Thyroid gland (tissue), 4 donors: ENCODE measurements at regions not wholly inside any gene's neighbourhood (a gene's known extent, or its start where the extent isn't known, plus 50 kb on each side); places are given as distances from the start of the nearest gene placed in this dataset.

Experiments
- DNase-seq, 2 donors: peaks; one replicate each; pipeline ENCODE4 v3.0.0-alpha.2; 2019
- H3K27ac ChIP-seq, 3 donors: fragments of 200-600 bp; sonication (generic); 1 replicate in 2 of 3; 2 replicates in 1 of 3; pipeline ENCODE4 v1.5.1; 2016 to 2019; ENCODE audit warnings: mild to moderate bottlenecking in 1 of 3, moderate library complexity in 1 of 3
- H3K27me3 ChIP-seq: fragments of 200-600 bp; sonication (generic); one replicate; pipeline ENCODE4 v1.5.1; 2019
- H3K36me3 ChIP-seq, 2 donors: fragments of 200-600 bp; sonication (generic); one replicate each; pipeline ENCODE4 v1.5.1; 2016 to 2019
- H3K4me1 ChIP-seq, 2 donors: fragments of 200-600 bp; sonication (generic); one replicate each; pipeline ENCODE4 v1.5.1; 2017 to 2019
- H3K4me3 ChIP-seq, 3 donors: fragments of 200-600 bp; sonication (generic); replicated peaks in 1 of 3; 1 replicate in 2 of 3; 2 replicates in 1 of 3; pipeline ENCODE4 v1.5.1; 2016; ENCODE audit warnings: mild to moderate bottlenecking in 1 of 3
- H3K9me3 ChIP-seq: fragments of 200-600 bp; sonication (generic); one replicate; pipeline ENCODE4 v1.5.1; 2017
- POLR2A ChIP-seq, 2 donors: fragments of 450-650 bp; IDR thresholded peaks; one replicate each; pipeline ENCODE4 v1.6.1; 2017; ENCODE audit warnings: antibody characterized with exemption in 2 of 2, mild to moderate bottlenecking in 2 of 2, moderate library complexity in 1 of 2
- WGBS, 2 donors: methylation state at CpG; one replicate each; pipeline ENCODE4 v1.1.5; 2017; 5-methylcytosine and 5-hydroxymethylcytosine counted together
- intact Hi-C: fragments of 100-400 bp; cut with DNase I; formaldehyde crosslinking; loops from one replicate; pipeline ENCODE4 v1.15.1; 2023
- TF ChIP-seq, protein P1 (sequence below), 6 experiments: fragments of 200-600 bp in 3 of 6; fragments of 450-650 bp in 3 of 6; sonication (generic) in 3 of 6; IDR thresholded peaks; one replicate each; pipeline ENCODE4 v1.5.1; 2016 to 2019; ENCODE audit warnings: antibody characterized with exemption in 6 of 6, mild to moderate bottlenecking in 2 of 6, inconsistent platforms in 1 of 6, moderate library complexity in 1 of 6

DNA sequence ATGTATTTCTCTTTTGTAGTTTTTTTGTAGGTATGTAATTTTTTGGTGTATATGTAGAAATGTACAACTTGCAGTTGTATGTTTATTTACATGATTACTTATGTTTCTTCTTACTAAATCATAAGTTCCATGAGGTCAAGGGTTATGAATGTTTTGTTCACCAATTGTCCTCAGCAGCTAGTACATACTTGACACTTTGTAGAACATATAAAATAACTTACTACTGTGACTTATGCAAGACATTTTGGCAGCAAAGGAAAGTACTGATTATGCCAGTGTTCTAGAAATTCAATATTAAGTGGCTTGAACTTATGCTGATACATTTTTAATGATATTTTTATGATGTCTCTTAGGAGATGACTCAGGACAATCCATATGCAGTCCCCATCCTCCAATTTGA lies 209.6 kb downstream of the DKK1 start:
- H3K4me3 ChIP-seq = no peak overlapping the region
- intact Hi-C loops = no loop called here
- no peaks in the 10 kb centered on the region for H3K36me3 ChIP-seq
- H3K27ac ChIP-seq = no peak overlapping the region
- no peaks in the 10 kb centered on the region for H3K4me1 ChIP-seq
- no peak for DNase-seq
- no peak for TF ChIP-seq POLR2A (IDR thresholded peaks at IDR 0.05)
- TF ChIP-seq, protein P1, sequence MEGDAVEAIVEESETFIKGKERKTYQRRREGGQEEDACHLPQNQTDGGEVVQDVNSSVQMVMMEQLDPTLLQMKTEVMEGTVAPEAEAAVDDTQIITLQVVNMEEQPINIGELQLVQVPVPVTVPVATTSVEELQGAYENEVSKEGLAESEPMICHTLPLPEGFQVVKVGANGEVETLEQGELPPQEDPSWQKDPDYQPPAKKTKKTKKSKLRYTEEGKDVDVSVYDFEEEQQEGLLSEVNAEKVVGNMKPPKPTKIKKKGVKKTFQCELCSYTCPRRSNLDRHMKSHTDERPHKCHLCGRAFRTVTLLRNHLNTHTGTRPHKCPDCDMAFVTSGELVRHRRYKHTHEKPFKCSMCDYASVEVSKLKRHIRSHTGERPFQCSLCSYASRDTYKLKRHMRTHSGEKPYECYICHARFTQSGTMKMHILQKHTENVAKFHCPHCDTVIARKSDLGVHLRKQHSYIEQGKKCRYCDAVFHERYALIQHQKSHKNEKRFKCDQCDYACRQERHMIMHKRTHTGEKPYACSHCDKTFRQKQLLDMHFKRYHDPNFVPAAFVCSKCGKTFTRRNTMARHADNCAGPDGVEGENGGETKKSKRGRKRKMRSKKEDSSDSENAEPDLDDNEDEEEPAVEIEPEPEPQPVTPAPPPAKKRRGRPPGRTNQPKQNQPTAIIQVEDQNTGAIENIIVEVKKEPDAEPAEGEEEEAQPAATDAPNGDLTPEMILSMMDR (IDR thresholded peaks at IDR 0.05) = no peak
- no peaks in the 10 kb centered on the region for H3K9me3 ChIP-seq
- no peaks in the 10 kb centered on the region for H3K27me3 ChIP-seq

DNA sequence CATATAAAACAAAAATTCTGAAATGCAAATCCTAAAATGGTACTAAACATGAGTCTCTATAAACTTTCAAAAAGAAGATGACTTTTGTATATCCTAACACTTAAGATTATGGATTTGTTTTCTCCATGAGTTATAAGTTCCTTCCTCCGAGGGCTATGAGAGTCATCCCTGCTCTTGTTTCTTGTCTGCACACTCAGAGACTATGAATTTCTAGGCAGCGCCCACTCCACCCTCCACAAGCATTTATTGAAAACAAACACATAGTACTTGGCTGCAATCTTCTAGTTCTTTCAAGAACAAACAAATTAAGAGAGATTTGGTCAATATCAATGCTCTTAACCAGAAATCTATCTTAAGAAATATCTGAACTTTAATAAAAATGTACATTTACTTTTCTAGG lies 211.7 kb downstream of the DKK1 start:
- no peak overlapping the region for H3K4me3 ChIP-seq
- no peak overlapping the region for H3K27ac ChIP-seq
- H3K27me3 ChIP-seq = no peaks in the 10 kb centered on the region
- H3K4me1 ChIP-seq = no peaks in the 10 kb centered on the region
- TF ChIP-seq, protein P1 (IDR thresholded peaks at IDR 0.05) = no peak
- TF ChIP-seq POLR2A (IDR thresholded peaks at IDR 0.05) = no peak
- DNase-seq = no peak
- WGBS, 2 donors = 50 to 55% methylated on average over 2 of the region's 2 CpGs
- intact Hi-C loops = no loop called here
- H3K36me3 ChIP-seq = no peaks in the 10 kb centered on the region
- H3K9me3 ChIP-seq = no peaks in the 10 kb centered on the region

DNA sequence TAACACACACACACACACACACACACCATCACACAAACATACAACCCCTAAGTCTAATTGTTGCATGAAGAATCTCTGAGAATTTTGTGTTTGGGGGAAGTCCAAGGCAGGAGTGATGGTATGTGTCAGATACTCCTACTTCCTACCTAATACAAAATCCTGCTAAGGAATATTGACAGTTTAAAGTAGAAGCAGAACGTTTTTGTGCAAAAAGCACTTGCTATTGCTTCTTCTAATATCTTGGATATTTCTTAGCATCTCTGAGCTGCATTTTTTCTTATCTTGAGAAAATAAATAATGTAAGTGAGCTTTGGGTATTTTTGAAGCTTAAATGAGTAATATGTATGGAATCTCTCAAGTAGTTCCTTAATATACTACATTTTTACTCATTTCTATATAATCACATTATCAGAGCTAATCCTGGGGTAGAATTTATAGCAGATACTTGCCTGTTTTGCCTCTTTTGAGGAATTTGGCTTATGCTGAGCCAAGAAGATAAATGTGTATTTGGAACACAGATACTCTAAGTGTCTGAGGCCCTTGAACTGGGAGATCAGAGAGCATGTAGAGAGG lies 212.3 kb downstream of the DKK1 start:
- no peak for DNase-seq
- Histone ChIP-seq H3K36me3 (no peaks in the 10 kb centered on the region), H3K4me1 (no peaks in the 10 kb centered on the region), H3K27ac (no peak overlapping the region), H3K9me3 (no peaks in the 10 kb centered on the region), H3K27me3 (no peaks in the 10 kb centered on the region), H3K4me3 (no peak overlapping the region)
- TF ChIP-seq, protein P1 (IDR thresholded peaks at IDR 0.05) = no peak
- no peak for TF ChIP-seq POLR2A (IDR thresholded peaks at IDR 0.05)
- WGBS, 2 donors = 26 to 34% methylated on average over 1 of the region's 1 CpG
- intact Hi-C loops = no loop called here

DNA sequence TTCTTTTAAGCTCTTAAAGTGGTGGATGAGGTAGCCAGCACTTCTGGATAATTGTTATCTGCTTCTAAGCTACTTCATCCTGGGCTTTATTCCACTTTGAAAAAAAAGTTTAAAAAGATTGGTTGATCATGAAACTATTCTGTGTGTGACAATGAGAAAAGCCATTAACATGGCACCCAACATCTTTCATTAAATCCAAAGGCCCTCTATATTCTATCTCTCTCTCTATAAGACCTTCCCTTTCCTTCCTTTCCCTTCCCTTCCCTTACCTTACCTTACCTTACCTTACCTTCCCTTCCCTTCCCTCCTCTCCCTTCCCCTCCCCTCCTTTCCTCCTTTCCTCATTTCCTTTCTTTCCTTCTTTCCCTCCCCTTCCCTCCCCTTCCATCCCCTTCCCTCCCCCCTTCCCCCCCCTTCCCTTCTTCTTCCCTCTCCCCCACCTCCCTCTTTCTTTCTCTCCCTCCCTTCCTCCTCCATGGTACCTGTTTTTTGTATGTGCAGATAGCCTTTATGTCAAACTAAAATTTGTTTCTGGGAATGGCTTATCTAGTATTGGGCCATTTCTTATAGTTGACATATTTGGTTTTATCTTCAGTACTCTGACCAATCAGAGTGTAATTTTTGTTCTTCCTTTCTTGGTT lies 218.7 kb downstream of the DKK1 start:
- H3K4me1 ChIP-seq = no peaks in the 10 kb centered on the region
- H3K27ac ChIP-seq = no peak overlapping the region
- H3K36me3 ChIP-seq = no peaks in the 10 kb centered on the region
- intact Hi-C loops = no loop called here
- H3K27me3 ChIP-seq = no peaks in the 10 kb centered on the region
- TF ChIP-seq POLR2A (IDR thresholded peaks at IDR 0.05) = no peak
- TF ChIP-seq, protein P1 (IDR thresholded peaks at IDR 0.05) = no peak
- H3K4me3 ChIP-seq = no peak overlapping the region
- no peak for DNase-seq
- H3K9me3 ChIP-seq = no peaks in the 10 kb centered on the region

DNA sequence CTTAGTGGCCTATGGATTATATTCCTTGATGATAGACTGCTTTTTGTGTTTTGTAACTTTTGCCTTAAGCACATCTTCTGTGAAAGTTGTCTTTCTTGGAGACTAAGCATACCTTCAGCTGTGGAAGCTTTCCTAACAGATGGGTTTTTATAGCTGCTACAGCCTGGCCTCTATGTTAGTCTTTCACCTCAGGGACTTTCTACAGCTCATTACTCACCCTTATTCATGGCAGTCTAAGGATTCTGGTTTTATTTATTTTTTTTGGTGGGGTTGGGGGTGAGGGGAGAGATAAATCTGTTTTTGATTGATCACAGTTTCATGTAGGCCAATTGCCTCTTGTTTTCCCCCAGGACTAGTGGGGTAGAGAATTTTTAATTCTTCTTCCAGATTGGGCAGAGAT lies 219.9 kb downstream of the DKK1 start:
- H3K4me1 ChIP-seq = no peaks in the 10 kb centered on the region

More for the DNA sequence above, 219.9 kb downstream of the DKK1 start:
- Histone ChIP-seq H3K4me3 (no peak overlapping the region), H3K27me3 (no peaks in the 10 kb centered on the region), H3K9me3 (no peaks in the 10 kb centered on the region), H3K36me3 (no peaks in the 10 kb centered on the region), H3K27ac (no peak overlapping the region)
- no peak for DNase-seq
- intact Hi-C loops = no loop called here
- TF ChIP-seq POLR2A (IDR thresholded peaks at IDR 0.05) = no peak
- TF ChIP-seq, protein P1 (IDR thresholded peaks at IDR 0.05) = no peak
